HG03108 (cell line): ENCODE measurements at regions not wholly inside any gene's neighbourhood (a gene's known extent, or its start where the extent isn't known, plus 50 kb on each side); places are given as distances from the start of the nearest gene placed in this dataset.
"Not testable (repeated sequence)": the region's sequence is repeated elsewhere in the genome, so short reads cannot be mapped to it uniquely, and the experiment has no call there.

Experiments
- ATAC-seq: cut with Tn5 transposase; IDR thresholded peaks from one replicate; pipeline ENCODE4 v1.9.1; 2021; ENCODE audit warnings: moderate library complexity; ENCODE audit not compliant: unreplicated experiment

DNA sequence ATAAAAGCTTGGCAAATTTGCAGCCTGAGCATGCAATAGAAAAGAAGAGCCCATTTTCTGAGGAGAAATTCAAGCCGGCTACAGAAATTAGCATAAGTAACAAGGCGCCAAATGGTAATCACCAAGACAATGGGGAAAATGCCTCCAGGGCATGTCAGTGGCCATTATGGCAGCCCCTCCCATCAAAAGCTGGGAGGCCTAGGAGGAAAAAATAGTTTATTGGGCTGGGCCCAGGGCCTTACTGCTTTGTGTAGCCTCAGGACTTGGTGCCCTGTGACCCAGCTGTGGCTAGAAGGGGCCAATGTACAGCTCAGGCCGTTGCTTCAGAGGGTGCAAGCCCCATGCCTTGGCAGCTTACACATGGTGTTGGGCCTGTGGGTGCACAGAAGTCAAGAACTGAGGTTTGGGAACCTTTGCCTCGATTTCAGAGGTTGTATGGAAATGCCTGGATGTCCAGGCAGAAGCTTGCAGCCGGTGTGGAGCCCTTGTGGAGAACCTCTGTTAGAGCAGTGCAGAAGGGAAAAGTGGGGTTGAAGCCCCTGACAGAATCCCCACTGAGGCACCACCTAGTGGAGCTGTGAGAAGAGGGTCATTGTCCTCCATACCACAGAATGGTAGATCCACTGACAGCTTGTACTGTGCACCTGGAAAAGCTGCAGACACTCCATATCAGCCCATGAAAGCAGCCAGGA, 328.5 kb upstream of the MAP3K7 start:
- ATAC-seq: no peak

DNA sequence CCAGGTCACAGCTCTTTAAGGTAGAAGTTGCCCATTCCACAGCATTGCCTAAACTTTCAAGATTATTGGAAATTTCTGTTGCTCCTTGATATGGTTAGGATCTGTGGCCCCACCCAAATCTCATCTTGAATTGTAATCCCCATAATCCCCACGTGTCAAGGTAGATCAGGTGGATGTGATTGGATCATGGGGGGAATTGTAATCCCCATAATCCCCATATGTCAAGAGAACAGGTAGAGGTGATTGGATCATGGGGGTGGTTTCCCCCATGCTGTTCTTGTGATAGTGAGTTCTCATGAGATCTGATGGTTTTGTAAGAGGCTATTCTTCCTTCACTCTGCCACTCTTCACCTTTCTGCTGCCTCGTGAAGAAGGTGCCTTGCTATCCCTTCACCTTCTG, 327.4 kb upstream of the MAP3K7 start:
- no peak for ATAC-seq

DNA sequence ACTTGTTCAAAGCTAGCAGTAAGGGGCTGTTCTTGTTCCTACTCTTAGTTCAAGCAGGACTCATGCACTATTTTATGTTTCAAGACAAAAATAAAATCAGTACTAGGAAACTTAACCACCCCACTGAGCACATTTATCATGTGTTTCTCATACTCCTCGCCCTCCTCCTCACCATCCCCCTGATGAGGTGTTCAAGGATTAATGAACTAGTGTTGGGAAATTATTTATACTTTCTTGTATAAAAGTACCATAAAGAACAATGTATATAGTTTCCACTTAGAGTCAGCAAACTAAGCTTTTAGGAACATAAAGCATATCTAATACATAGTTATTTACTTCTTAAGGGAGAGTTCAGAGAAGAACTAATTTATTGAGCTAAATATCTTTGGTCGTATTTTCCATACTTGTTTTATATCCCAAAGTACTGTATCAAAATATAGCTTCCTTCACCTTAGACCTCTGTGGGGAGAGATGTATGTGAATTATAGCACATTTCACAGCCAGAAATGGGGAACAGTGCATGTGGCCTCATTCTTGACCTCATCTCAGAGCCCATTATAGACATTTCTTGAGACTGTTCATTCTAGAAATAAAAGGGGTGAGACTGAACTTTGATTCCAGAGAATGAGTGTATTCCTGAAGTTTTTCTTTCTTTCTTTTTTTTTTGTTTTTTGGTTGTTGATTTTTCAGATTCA, 326.5 kb upstream of the MAP3K7 start:
- no peak for ATAC-seq

DNA sequence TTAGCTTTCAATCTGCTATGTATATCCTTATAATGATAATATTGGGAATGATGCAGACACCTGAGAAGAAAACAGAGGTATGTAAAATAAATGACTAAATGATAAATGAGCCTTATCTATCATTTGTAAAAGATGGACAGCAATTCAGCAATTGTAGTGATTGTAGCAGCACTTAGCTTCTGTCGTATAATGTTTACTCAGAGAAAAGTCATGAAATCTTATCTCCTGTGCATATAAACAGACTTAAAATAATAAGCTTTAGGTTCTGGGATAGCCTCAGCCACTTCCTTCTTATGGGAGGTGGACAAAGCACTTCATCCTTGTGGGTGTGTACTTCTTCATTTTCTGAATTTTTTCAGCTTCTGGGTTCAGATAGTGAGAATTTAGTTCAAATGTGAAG, 324.8 kb upstream of the MAP3K7 start:
- no peak for ATAC-seq

DNA sequence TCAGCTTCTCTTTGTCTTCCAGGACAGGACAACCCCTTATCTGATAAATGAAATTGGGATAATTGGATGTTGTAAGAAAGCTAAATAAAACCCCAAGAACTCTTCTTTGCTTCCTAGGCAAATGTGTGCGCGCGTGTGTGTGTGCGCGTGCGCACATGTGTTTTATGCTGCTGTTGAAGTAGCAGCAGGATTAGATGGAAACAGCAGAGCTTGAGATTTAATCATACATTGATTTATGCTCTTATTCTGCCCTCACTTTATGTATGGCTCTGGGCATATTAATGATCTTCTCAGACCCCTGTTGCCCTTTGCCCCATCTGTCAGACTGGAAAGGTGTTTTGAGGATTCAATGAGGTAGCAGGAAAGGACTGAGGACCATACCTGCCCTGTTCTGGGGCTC, 324.0 kb upstream of the MAP3K7 start:
- no peak for ATAC-seq

DNA sequence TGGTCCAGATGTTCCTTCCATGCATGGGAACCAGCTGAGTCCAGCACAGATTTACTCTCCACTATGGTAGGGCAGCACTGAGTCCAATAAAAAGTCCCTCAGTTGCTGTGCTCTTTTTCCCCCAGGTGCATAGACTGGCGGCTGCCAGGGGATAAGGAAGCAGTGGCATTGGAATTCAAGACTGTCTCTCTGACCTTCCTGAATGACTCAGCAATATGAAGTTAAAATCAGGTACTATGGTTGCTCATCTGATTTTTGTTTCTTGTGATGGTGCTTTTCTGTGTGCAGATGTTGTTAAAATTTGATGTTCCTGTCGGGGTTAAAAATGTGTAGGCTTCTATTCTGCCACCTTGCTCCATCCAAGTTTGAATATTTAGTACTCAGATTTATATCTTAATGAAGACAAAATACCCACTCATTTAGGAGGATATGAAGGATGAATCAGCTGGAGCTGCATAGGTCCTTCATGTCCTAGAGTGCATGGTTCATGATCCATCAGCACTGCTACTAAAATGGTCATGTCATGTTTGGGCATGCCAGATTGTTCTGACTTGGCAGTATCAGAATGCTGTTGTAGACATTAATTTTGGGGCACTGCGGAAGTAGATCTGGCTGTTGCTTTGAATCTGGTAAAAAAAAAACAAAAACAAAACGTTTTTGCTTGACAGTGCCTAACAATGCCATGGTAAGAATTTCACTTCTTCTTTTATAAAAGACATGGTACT, 321.2 kb upstream of the MAP3K7 start:
- ATAC-seq: no peak

DNA sequence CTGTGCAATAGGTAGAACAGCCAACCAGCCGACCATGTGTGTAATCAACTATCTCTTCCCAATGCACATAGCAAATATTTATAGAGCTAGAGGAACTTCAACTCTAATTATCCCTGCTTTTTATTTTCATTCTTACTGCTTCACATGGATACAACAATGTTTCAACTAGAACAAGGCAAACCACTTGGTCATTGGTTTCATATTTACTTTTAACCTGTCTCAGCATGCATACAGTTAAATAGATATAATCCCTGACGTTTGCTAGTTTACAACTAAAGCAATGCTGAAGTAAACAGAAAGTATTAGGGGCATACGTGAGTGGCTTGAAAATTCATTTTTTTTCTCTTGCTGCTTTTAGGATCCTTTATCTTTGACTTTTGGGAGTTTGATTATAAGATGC, 318.5 kb upstream of the MAP3K7 start:
- no peak for ATAC-seq

DNA sequence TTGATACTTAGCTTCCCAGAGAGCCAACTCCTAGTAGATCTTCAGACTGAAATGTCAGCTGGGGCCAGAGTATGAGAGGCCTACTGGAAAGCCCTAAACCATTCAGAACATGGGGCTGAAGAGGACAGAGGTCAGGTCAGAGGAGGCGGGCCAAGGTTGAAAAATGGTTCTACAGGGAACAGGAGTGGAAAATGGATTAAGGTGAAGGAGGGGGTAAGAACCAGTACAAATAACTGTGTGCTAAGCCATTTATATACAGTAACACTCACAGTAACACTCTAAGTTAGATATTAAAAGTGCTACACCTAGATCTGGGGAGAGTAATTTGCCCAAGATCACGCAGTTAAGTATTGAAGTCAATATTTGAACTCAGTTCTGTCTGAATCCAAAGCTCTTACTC, 313.2 kb upstream of the MAP3K7 start:
- ATAC-seq: no peak

DNA sequence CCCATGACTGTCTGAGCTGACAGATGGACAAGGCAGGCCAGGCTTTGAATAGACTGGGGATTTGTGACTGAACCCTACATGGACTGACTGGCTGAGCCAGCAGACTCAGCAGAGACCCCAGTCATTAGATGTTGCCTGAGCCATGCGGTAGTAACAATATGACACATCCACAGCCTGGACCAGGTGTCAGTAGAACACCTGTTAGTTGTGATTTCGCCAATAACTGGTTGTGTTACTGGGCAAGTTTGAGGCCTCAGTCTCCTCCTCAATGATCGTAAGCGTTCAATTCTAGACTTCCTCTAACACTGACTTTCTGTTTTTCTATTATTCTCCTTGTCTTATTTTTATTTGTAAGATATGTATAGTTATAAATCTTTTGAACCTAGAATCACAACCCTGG, 311.9 kb upstream of the MAP3K7 start:
- no peak for ATAC-seq

DNA sequence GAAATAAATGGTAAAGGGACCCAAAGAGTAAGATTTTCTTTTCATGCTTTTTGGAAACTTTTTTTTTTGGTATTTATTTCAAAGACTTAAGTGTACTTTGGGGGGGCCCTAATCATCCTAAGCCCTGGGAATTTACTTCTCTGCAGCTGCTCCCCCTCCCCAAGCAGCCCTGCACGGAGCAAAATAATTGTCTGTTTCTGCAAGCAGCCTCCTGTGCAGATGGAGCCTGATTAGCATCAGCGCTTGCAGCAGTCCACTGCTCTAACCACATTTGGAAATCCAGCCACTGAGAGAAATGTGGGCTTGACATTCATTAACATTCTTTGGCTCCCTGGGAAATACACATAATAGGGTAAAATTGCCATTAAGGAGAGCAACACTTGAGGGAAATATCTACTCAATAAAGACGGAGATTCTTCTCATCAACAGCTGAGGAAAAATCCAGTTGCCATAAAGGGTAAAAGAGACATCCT, 309.2 kb upstream of the MAP3K7 start:
- ATAC-seq: no peak

DNA sequence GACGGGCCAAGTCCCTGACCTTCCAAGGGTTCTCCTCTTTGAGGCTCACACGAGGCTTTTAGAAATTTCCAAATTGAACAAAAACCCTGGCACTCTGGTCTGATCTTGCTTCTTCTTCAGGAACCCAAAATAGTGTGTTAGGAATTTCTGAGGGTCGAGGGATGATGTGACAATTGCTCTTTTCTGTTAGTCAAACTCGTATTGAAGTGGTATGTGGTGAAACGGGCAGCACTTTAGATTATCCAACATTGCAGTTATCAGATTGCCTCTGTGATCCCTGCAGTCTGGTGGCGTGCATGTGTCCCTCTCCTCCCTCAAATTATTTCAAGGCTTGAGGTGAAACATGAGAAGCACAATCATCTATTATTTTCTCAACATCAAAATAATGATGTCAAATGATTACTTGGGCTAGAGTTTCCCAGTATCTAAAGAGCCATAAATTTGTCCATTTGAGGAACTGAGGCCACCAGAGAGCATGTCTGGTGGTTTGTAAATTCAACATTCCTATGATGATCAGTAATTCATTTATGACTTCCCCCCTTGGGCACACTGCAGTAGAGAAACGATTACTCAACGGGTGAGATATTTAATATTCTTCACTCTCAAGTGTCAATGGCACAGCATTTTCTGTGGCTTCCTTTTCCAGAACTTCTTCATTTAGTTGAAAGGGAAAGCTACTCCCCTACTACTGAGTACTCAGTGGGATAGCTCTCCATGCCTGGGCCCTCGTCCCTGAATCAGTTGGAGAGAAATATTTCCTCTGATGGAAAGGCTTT, 308.6 kb upstream of the MAP3K7 start:
- no peak for ATAC-seq

DNA sequence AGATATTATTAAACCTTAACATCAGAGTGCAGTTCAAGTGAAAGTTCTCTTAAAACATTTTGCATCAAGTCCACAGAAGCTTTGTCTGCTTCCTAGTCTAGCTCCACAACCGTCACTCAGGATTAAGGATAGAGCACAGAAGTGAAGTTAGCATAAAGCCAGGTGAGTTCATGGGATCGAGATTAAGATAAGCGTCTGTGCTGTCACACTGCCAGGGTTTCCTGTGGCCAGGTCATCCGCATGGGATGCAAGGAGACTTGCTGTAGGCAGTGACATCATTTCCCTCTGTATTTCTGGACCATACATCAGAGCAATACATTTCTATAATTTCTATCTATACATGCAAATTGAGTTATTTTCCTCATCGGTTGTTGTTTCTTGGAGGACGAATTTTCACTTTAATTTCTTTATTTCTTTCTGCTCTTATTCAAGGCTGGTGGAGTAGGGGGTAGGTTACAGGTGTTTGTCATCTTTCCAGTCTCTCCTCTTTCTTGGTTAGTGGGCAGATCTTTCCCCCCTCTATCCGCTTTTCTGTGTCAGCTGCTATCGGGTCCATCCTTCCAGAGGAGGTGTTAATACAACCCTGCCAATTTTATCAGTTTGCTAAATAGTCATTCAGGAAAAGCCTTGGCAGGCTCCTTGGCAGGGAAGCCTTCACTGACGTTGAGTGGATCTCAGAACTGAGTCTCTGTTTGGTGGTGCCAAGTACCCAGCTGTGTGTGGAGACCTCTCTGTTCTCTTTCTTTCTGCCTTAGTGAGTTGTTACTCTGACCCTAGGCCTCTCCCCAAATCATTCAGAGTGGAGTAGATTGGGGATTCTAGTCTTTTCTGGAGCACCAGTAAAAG, 307.6 kb upstream of the MAP3K7 start:
- no peak for ATAC-seq

DNA sequence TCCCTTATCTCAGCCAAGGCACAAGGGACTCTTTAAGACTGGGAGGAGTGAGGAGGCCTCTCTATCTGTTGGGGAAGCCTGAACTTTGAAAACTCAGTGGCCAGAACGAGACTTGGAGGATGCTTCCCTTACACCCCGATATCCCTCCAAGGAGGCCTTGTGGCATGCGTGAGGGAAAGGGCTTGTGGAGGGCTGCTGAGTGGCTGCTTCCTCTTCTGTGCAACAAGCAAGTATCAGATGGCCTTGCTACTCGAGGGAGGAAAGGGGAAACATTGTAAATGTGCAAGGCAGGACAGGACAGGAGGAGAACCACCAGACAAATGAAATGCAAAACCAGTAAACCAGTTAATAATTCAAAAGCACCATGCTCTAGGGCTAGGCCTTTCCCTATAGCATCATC, 306.5 kb upstream of the MAP3K7 start:
- ATAC-seq: no peak

DNA sequence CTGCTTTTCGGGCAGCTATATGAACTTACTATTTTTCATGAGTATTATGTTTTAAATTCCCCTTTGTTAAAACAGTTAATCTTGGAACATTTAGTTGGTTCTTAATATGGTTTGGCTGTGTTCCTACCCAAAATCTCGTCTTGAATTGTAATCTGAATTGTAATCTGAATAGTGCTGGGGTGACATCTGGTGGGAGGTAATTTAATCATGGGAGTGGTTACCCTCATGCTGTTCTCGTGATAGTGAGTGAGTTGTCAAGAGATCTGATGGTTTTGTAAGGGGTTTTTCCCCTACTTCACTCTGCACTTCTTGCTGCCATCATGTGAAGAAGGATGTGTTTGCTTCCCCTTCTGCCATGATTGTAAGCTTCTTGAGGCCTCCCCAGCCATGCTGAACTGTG, 305.4 kb upstream of the MAP3K7 start:
- ATAC-seq: no peak

DNA sequence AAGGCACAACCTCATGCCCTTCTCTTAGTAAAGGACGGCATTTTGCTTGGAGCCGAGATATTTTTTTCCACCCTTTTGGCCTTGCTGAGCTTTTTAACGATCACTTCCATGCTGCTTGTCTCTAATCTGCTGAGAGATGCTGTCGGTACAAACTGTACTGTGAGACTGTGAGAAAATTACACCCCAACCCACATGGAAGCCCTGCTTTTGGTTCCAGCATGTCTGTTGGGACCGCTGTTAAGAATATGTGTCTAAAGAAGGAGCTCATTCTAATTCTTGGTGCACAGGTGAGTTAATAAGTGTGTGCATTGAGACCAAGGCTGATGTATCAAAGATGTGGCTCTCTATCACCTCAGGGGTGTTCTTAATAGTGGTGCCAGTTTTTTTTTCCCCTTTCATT, 304.5 kb upstream of the MAP3K7 start:
- no peak for ATAC-seq

DNA sequence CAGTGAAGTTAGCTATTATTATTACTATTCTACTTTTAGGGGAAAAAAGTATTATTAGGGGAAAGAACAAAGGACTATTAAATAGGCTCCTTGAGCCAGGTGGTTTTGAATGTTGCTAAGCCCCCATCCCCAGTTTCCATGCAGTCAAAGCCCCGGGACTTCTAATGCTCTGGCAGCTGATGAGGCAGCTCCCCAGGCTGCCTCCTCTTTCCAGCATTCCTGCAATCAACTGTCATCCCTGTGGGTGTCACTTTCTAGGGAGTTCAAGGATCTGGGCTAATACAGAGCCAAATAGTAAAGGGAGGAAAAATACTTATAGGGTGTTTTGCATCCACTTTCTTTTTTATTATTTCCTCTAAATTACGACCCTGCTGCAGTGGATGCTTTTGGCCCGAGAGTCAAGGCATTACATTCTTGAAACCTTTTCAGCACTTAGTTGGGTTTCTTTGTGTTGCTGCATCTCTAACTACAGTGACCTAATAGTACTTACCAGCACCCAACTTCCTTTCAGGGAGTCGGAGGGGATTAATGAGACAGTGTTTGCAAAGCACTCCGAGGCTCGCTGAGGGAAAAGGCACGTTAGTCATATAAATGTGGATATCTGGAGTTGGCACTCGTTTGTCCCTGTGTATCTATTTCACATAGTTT, 303.9 kb upstream of the MAP3K7 start:
- no peak for ATAC-seq

DNA sequence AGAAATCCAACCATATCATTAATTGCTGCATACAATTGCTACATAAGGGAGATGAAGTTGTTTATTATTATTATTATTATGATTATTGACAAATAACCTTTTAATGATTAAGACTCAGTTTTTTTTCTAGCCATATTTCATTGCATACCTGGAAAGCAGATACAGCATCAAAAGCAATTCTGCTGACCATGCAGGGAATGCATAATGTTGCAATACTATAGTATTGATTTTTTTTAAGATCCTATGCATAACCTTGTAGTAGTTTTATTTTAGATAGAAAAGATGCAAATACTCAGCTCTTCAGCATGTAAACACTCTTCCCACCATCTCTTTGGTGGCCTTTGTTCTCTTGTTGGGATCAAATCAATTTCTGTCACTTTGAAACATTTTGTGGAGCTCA, 300.9 kb upstream of the MAP3K7 start:
- no peak for ATAC-seq

DNA sequence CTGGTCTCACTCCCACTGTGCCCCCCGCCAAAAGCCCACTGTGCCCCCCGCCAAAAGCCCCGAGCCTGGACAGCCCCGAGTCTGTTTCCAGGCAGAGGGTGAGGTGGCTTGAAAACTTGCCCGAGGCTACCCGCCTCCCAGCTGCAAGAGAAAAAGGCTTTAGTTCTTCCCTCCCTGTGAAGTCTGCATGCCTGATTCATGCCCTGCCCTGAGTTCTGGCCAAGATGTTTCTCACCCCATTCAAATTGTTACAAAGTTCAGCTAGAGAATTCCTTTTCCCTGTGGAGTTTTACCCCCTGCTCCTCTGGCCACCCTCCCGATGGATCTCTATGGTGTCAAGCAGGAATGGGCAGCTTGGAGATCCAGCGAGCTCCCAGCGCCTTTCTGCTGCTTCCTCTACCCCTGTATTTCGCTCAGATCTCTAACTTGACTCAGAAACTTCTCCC, 298.8 kb upstream of the MAP3K7 start:
- ATAC-seq: no peak

DNA sequence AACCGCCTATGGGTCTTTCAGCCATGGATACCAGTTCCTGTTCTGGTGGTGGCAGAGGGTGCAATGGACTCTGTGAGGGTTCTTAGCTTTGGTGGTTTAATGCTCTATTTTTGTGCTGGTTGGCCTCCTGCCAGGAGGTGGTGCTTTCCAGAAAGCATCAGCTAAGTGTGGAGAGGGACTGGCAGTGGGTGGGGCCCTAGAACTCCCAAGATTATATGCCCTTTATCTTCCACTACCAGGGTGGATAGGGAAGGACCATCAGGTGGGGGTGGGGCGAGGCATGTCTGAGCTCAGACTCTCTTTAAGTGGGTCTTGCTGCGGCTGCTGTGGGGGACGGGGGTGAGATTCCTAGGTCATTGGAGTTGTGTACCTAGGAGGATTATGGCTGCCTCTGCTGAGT, 298.3 kb upstream of the MAP3K7 start:
- not testable (repeated sequence) for ATAC-seq

DNA sequence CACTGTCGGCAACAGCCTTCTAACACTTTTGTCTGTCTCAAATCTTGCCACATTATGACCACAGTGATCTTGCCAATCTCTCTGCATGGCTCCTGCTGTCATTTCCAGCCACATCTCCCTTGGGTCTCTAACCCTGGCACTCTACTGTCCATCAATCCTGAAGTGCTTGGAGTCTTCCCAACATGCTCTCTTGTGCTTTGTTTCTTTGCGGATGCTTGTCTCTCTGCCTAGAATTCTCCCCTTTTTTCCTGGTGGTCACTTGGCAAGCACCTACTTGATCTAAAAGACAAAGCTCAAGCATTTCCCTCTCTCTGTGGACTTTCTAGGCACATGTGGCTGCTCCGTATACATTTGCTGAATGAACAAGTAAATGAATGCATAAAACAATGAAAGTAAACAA, 290.7 kb upstream of the MAP3K7 start:
- ATAC-seq: no peak
